ENCODE measurements at regions not wholly inside any gene's neighbourhood (a gene's known extent, or its start where the extent isn't known, plus 50 kb on each side); places are given as distances from the start of the nearest gene placed in this dataset.

DNA sequence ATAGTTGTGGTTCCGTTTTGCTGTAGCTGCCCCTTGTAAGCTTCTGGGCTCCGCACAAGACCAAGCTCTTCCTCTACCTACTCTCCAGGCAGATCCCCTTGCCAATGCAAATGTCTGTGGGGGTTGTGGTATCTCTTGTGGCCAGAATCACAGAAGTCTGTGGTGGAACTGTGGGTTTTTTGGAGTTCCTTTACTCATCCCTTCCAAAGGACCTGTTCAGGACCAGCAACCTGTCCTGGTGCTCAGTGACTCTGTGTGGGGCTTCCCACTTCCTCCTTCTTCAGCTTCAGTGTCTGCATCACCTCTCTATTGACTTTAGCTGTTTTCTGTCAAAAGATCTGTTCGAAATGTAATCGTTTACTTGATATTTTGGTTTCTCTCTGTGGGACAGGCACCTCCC, 441.3 kb upstream of the ADAMTSL1 start:
- no peak overlapping the region for H3K4me3 ChIP-seq (ENCODE audit: low read depth, low read length)
- DNase-seq (ENCODE audit: low read depth): no peak
- TF ChIP-seq CTCF (IDR thresholded peaks at IDR 0.05; ENCODE audit: insufficient read depth, low read length): no peak

- no peak for DNase-seq (ENCODE audit: low read depth)
- TF ChIP-seq CTCF (IDR thresholded peaks at IDR 0.05; ENCODE audit: insufficient read depth, low read length): no peak
Measured at GRCh38 chr9:18036422-18037187, 437.3 kb upstream of the ADAMTSL1 start.

GRCh38 chr9:18037981-18038380, 436.0 kb upstream of the ADAMTSL1 start:
- TF ChIP-seq CTCF (IDR thresholded peaks at IDR 0.05; ENCODE audit: insufficient read depth, low read length): no peak
- no peak for DNase-seq (ENCODE audit: low read depth)
- H3K4me3 ChIP-seq (ENCODE audit: low read depth, low read length): no peak overlapping the region

More at GRCh38 chr9:18036422-18037187, 437.3 kb upstream of the ADAMTSL1 start:
- no peak overlapping the region for H3K4me3 ChIP-seq (ENCODE audit: low read depth, low read length)

DNA sequence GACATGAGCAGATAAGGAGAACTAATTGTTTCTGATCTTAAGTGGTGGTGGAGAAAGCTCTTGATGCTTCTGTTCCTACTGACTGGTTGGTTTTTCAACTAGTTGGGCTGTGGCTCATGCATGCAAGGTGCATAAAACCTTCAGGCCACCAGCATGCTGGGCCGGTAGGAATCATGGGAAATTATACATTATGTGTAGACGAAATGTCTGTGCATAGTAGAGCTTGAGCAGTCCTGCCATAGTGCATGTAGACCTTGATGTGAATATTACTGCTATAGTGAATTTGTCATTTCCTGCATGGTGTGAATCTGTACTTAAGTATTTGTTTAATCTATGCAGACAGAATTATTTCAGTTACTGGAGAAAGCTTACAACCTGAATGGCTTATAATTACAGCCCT, 433.6 kb upstream of the ADAMTSL1 start:
- no peak for DNase-seq (ENCODE audit: low read depth)
- H3K4me3 ChIP-seq (ENCODE audit: low read depth, low read length): no peak overlapping the region
- TF ChIP-seq CTCF (IDR thresholded peaks at IDR 0.05; ENCODE audit: insufficient read depth, low read length): no peak

GRCh38 chr9:18043978-18044377, 430.0 kb upstream of the ADAMTSL1 start:
- H3K4me3 ChIP-seq (ENCODE audit: low read depth, low read length): no peak overlapping the region
- no peak for TF ChIP-seq CTCF (IDR thresholded peaks at IDR 0.05; ENCODE audit: insufficient read depth, low read length)

GRCh38 chr9:18045326-18045725, 428.6 kb upstream of the ADAMTSL1 start:
- TF ChIP-seq CTCF (IDR thresholded peaks at IDR 0.05; ENCODE audit: insufficient read depth, low read length): no peak
- DNase-seq (ENCODE audit: low read depth): no peak
- no peak overlapping the region for H3K4me3 ChIP-seq (ENCODE audit: low read depth, low read length)

More at GRCh38 chr9:18043978-18044377, 430.0 kb upstream of the ADAMTSL1 start:
- no peak for DNase-seq (ENCODE audit: low read depth)

GRCh38 chr9:18046068-18046467, 427.9 kb upstream of the ADAMTSL1 start:
- no peak for TF ChIP-seq CTCF (IDR thresholded peaks at IDR 0.05; ENCODE audit: insufficient read depth, low read length)
- no peak for DNase-seq (ENCODE audit: low read depth)
- H3K4me3 ChIP-seq (ENCODE audit: low read depth, low read length): no peak overlapping the region

Data from fibroblast of the aortic adventitia (primary cell).